Spinal cord (tissue), 9 donors: ENCODE measurements at regions not wholly inside any gene's neighbourhood (a gene's known extent, or its start where the extent isn't known, plus 50 kb on each side); places are given as distances from the start of the nearest gene placed in this dataset.
"Not testable (repeated sequence)": the region's sequence is repeated elsewhere in the genome, so short reads cannot be mapped to it uniquely, and the experiment has no call there.

Experiments used
- DNase-seq, 6 donors: peaks; one replicate each; pipeline versions ENCODE4 v3.0.0 to v3.0.0-alpha.2; 2013 to 2015; ENCODE audit warnings: low spot score in 6 of 6, low read depth in 4 of 6
- H3K27ac ChIP-seq: one replicate; pipeline ENCODE4 v1.5.1; 2013; ENCODE audit warnings: low read depth, low read length, control low read depth
- H3K27me3 ChIP-seq: one replicate; pipeline ENCODE4 v1.6.1; 2013; ENCODE audit warnings: low read length; ENCODE audit not compliant: control insufficient read depth, insufficient read depth
- H3K36me3 ChIP-seq: one replicate; pipeline ENCODE4 v1.6.1; 2013; ENCODE audit warnings: low read length; ENCODE audit not compliant: control insufficient read depth, insufficient read depth
- H3K4me1 ChIP-seq: one replicate; pipeline ENCODE4 v1.6.1; 2013; ENCODE audit warnings: low read length; ENCODE audit not compliant: control insufficient read depth, insufficient read depth
- H3K4me3 ChIP-seq: one replicate; pipeline ENCODE4 v1.5.1; 2013; ENCODE audit warnings: low read depth, low read length, control low read depth
- H3K9me3 ChIP-seq: one replicate; pipeline ENCODE4 v1.6.1; 2013; ENCODE audit warnings: low read length; ENCODE audit not compliant: control insufficient read depth, insufficient read depth
- WGBS: methylation state at CpG from one replicate; pipeline ENCODE4 v1.1.5; 2013; ENCODE audit warnings: missing lambda C conversion rate; ENCODE audit not compliant: insufficient coverage; 5-methylcytosine and 5-hydroxymethylcytosine counted together
- donor health status: healthy.

DNA sequence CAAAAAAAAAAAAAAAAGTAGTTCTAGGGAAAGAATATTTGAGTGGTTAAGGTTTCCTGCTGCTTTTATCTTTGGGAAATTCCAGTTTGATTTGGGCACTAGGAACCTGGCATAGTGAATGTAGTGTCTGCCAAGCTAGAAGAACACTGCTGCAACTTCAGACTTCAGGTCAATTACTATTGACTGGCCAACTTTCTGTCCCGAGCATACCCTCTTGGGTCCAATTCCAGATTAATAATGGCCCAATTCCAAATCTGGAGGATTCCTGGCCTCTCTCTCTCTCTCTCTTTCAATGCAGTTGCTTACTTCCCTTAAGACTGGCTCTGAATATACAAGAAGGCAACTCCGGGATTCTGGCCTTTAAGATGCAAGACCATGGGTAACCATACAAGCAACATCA lies 74.9 kb downstream of the ANKEF1 start:
- peak; percentile 36 to 90 (median 62) for DNase-seq
- 29% methylated on average over 2 of the region's 2 CpGs for WGBS
- Histone ChIP-seq H3K27ac (peak overlapping the region; percentile 8), H3K27me3 (no peaks in the 10 kb centered on the region), H3K4me3 (no peak overlapping the region), H3K9me3 (no peaks in the 10 kb centered on the region), H3K4me1 (peaks cover 4% of the 10 kb centered on the region), H3K36me3 (no peaks in the 10 kb centered on the region)

DNA sequence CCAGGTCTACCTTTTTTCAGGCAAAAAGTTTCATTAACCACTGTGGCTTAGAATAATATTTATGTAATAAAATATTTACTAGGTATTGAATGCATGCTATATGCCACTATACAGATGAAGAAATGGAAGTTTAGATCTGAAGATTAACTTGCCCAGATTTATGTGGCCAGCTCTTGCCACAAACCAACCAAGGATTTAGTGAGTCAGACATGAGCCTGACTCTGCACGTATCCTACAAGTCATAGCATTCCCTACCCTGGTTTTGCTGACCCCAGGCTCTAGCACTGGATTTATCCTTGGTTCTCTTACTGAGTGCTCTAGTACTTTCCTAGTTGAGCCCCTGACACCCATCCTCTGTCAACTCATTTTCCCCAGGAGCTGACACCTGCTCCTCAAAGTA lies 75.4 kb downstream of the ANKEF1 start:
- H3K27me3 ChIP-seq, result no peaks in the 10 kb centered on the region
- H3K36me3 ChIP-seq, result no peaks in the 10 kb centered on the region
- no peak overlapping the region for H3K4me3 ChIP-seq
- peak overlapping the region; percentile 8 for H3K27ac ChIP-seq
- H3K9me3 ChIP-seq, result no peaks in the 10 kb centered on the region
- WGBS, result 94% methylated on average over 1 of the region's 1 CpG
- no peak for DNase-seq
- peaks cover 4% of the 10 kb centered on the region for H3K4me1 ChIP-seq

DNA sequence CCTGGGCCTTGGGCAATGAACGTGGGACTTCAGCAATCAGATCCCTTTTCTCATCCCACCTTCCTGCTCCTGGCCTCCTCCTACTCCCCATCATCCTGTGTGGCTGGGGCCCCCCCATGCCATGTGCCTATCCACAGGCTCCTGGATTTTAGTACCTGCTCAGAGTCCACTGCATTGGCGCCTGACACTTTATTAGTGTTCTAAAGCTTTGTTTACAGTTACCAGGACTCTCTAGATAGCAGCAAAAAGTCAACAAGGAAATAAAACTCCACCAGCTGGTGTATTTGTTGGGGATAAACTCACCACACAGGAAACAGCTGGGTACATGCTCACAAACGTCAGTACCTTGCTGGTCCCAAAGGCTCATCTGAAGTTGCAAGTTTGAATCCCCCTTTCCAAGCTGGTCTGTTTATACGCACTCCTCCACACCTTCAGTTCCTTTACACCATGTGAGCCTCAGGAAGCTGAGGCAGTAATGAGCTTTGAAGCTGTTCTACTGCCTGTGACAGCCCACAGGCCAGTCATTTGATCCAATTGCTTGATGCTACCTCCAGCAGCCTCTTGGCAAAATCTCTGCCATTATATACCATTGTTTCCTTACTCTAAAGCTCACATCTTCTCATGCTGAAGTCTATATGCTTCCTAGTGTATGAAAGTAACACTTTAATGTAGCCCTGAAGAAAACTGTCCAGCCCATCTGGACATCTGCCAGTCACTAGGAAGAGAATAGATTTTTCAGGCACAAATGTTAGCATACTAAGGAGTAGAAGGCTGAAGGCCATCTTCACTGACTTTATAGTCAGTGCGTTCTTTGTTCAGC lies 76.6 kb downstream of the ANKEF1 start:
- Histone ChIP-seq H3K4me3 (no peak overlapping the region), H3K36me3 (no peaks in the 10 kb centered on the region), H3K9me3 (no peaks in the 10 kb centered on the region), H3K27ac (no peak overlapping the region), H3K4me1 (peaks cover 4% of the 10 kb centered on the region), H3K27me3 (no peaks in the 10 kb centered on the region)
- no peak for DNase-seq
- 69% methylated on average over 3 of the region's 5 CpGs for WGBS

DNA sequence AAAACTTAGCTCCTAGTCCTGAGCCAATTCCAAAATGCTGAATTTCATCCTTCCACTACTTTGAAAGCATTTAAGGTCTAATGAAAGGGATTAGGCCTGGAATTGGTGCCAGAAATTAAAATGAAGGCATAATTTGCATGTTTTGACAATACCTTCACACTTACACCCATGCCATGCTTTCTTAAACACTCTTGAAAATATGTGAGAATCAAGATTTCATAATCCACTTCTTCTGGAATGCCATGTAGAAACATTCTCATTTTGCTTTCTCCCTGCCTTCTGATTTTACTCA lies 77.1 kb downstream of the ANKEF1 start:
- DNase-seq, result peak in 1 of 6 donors; percentile 79
- H3K36me3 ChIP-seq, result no peaks in the 10 kb centered on the region
- H3K9me3 ChIP-seq, result no peaks in the 10 kb centered on the region
- H3K4me1 ChIP-seq, result peaks cover 4% of the 10 kb centered on the region
- H3K27me3 ChIP-seq, result no peaks in the 10 kb centered on the region
- no peak overlapping the region for H3K27ac ChIP-seq
- no peak overlapping the region for H3K4me3 ChIP-seq

DNA sequence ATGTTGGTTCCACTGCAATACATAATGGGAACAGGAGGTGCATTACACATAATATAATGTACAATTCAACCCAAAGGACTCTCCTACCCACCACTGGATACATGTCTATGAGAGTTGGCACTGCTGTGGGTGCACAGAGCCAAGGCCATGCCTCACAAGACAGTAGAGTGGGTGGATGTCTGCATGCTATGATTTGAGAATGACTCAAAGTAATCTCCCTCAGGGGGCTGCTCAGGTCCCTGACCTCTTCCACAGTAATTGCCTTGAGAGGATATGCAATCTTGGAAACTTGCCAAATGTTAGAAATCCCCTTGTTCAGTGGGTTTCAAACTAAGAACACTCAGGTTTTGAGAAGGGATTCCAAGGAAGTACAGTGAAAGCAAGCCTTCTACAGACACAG lies 79.0 kb downstream of the ANKEF1 start:
- Histone ChIP-seq H3K4me3 (no peak overlapping the region), H3K27me3 (no peaks in the 10 kb centered on the region), H3K36me3 (no peaks in the 10 kb centered on the region), H3K27ac (no peak overlapping the region), H3K4me1 (peaks cover 4% of the 10 kb centered on the region), H3K9me3 (no peaks in the 10 kb centered on the region)
- no peak for DNase-seq

DNA sequence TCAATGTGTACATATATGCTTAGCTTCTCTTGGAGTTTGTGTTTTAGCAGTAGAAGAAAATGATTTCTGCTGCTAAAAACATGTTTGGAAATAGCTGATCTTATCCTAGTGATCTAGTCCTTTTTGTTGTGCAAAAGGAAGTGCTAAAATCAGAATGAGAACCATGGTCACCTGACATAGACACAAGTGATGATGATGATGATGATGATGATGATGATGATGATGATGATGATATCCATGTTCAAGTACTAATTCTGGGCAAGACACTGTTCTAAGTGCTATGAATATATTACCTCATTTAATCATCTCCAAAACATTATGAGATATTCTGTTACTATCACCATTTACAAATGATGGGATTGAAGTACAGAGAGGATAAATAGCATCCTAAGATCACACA lies 79.8 kb downstream of the ANKEF1 start:
- Histone ChIP-seq H3K4me3 (no peak overlapping the region), H3K36me3 (no peaks in the 10 kb centered on the region)

DNA sequence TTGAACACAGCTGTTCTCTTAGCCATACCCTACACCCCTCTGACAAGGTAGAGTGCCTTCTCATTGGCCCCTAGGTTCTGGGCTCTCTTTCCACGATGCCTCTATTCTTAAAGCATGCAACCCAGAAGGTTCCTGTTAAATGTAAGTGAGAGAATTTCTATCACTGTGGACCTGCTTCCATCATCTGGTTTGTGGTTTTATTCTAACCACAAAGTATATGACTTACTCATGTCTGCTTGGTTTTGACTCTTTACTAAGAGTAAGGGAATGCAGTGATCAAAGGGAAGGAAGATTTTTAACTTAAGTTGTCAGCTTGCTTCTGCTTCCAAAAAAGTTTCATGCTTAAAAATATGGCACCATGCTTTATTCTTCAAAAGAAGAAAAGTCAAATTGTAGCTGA lies 80.2 kb downstream of the ANKEF1 start:
- Histone ChIP-seq H3K4me3 (no peak overlapping the region), H3K27me3 (no peaks in the 10 kb centered on the region), H3K4me1 (peaks cover 4% of the 10 kb centered on the region), H3K27ac (no peak overlapping the region), H3K9me3 (no peaks in the 10 kb centered on the region), H3K36me3 (no peaks in the 10 kb centered on the region)
- no peak for DNase-seq
- WGBS, result no CpG with 5 or more reads among the region's 1 CpG

More for the DNA sequence above, 79.8 kb downstream of the ANKEF1 start:
- DNase-seq, result no peak
- Histone ChIP-seq H3K9me3 (no peaks in the 10 kb centered on the region), H3K4me1 (peaks cover 4% of the 10 kb centered on the region), H3K27me3 (no peaks in the 10 kb centered on the region), H3K27ac (no peak overlapping the region)

DNA sequence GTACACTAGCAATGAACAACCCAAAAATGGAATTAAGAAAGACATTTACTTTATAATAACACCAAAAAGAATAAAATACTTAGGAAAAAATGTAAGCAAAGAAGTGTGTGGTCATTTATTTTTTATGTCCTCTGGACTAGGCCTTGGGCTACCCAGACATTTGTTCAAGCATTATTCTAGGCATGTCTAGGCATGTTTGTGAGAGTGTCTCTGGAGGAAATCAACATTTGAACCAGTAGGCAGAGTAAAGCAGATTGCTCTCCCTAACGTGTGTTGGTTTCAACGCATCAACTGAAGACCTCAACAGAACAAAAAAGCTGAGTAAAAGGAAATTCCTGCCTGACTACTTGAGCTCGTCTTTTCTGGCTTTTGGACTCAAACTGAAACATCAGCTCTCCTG lies 84.5 kb downstream of the ANKEF1 start:
- no peaks in the 10 kb centered on the region for H3K4me1 ChIP-seq
- no peaks in the 10 kb centered on the region for H3K36me3 ChIP-seq
- no peak overlapping the region for H3K27ac ChIP-seq
- no peaks in the 10 kb centered on the region for H3K9me3 ChIP-seq
- H3K27me3 ChIP-seq, result no peaks in the 10 kb centered on the region
- WGBS, result 86% methylated on average over 3 of the region's 3 CpGs
- DNase-seq, result no peak
- no peak overlapping the region for H3K4me3 ChIP-seq

DNA sequence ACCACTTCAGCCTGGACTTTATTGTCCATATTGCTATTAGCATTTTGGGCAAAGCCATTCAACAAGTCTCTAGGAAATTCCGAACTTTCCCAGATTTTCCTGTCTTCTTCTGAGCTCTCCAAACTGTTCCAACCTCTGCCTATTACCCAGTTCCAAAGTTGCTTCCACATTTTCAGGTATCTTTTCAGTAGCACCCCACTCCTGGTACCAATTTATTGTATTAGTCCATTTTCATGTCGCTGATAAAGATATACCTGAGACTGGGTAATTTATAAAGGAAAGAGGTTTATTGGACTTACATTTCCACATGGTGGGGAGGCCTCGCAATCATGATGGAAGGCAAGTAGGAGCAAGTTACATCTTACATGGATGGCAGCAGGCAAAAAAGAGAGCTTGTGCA lies 90.1 kb downstream of the ANKEF1 start:
- H3K9me3 ChIP-seq, DNase-seq, H3K4me1 ChIP-seq, H3K36me3 ChIP-seq, H3K4me3 ChIP-seq, H3K27me3 ChIP-seq, H3K27ac ChIP-seq: not testable (repeated sequence)
- WGBS, result 100% methylated on average over 2 of the region's 3 CpGs

DNA sequence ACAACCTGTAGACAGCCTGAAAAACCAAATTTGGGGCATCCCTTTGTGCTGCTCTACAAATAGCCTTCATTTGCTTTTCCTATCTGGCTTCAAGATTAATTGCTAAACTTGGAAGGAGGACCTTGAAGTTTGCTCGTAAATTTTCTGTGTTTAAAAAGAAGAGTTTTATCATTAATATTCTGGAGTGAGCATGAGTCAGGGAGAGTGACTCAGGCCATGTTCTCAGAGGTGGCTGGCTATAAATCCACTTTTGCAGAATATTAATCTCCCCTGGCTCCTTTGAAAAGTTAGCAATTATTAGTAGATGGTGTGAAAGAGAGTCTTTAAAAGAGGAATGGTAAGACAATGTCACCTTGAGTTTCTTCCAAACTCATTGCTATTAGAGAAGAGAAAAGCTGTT lies 91.0 kb downstream of the ANKEF1 start:
- Histone ChIP-seq H3K27me3 (no peaks in the 10 kb centered on the region), H3K27ac (no peak overlapping the region), H3K4me3 (no peak overlapping the region), H3K9me3 (peaks cover 2% of the 10 kb centered on the region), H3K4me1 (no peaks in the 10 kb centered on the region), H3K36me3 (no peaks in the 10 kb centered on the region)
- no CpG with 5 or more reads among the region's 1 CpG for WGBS
- DNase-seq, result peak in 1 of 6 donors; percentile 39
